ENCODE measurements at regions not wholly inside any gene's neighbourhood (a gene's known extent, or its start where the extent isn't known, plus 50 kb on each side); places are given as distances from the start of the nearest gene placed in this dataset.

DNA sequence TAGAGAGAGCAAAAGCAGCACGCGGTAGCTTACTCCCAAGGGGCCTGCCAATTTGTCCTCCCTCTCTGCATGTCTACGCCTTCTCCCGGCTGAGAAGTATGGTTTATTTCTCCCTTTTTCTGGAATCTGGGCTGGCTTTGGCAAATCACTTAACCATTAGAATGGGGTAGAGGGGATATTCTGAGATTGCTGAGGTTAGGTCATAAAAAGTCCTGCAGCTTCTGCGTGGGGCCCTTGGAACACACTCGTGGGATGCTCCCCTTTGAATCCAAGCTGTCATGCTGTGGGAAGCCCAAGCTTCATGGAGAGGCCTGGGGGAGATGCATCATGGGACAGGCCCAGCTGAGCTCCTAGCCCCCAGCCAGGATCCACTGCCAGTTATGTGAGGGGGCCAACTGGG is 403.6 kb upstream of the MAF start:
- TF ChIP-seq EP300 (IDR thresholded peaks at IDR 0.05) = no peak
- TF ChIP-seq POLR2A (IDR thresholded peaks at IDR 0.05) = no peak
